Neural progenitor cell (in vitro differentiated cells): ENCODE measurements at regions not wholly inside any gene's neighbourhood (a gene's known extent, or its start where the extent isn't known, plus 50 kb on each side); places are given as distances from the start of the nearest gene placed in this dataset.
A peak's percentile ranks its signal among the peaks of the same experiment; 100 is the strongest.

Experiments used
- DNase-seq: peaks from one replicate; pipeline ENCODE4 v3.0.0-alpha.2; 2016; ENCODE audit warnings: low spot score
- H2AFZ ChIP-seq: fragments of 200-600 bp; sonication (generic); replicated peaks from 2 replicates; pipeline ENCODE4 v1.6.1; 2016; ENCODE audit warnings: antibody characterized with exemption
- H3F3A ChIP-seq: fragments of 200-600 bp; sonication (generic); 2 replicates; pipeline ENCODE4 v1.6.1; 2016; ENCODE audit warnings: antibody characterized with exemption, low read depth
- H3K27ac ChIP-seq: fragments of 200-600 bp; sonication (generic); 2 replicates; pipeline ENCODE4 v1.5.1; 2016; ENCODE audit warnings: mild to moderate bottlenecking
- H3K27me3 ChIP-seq: fragments of 200-600 bp; sonication (generic); 2 replicates; pipeline ENCODE4 v1.6.1; 2016; ENCODE audit warnings: mild to moderate bottlenecking, moderate library complexity
- H3K36me3 ChIP-seq: fragments of 200-600 bp; sonication (generic); 2 replicates; pipeline ENCODE4 v1.5.1; 2016
- H3K4me1 ChIP-seq: fragments of 200-600 bp; sonication (generic); 2 replicates; pipeline ENCODE4 v1.6.1; 2016; ENCODE audit warnings: mixed run types
- H3K4me2 ChIP-seq: fragments of 200-600 bp; sonication (generic); 2 replicates; pipeline ENCODE4 v1.6.1; 2016
- H3K4me3 ChIP-seq: fragments of 200-600 bp; sonication (generic); 2 replicates; pipeline ENCODE4 v1.5.1; 2016
- H3K79me2 ChIP-seq: fragments of 200-600 bp; sonication (generic); 2 replicates; pipeline ENCODE4 v1.6.1; 2016; ENCODE audit warnings: low read depth
- H3K9ac ChIP-seq: fragments of 200-600 bp; sonication (generic); 2 replicates; pipeline ENCODE4 v1.6.1; 2016
- H3K9me3 ChIP-seq: fragments of 200-600 bp; sonication (generic); 2 replicates; pipeline ENCODE4 v1.5.1; 2016; ENCODE audit warnings: low read depth
- H4K20me1 ChIP-seq: fragments of 200-600 bp; sonication (generic); 2 replicates; pipeline ENCODE4 v1.6.1; 2016; ENCODE audit warnings: low read depth
- H3K27ac Mint-ChIP-seq: 3 replicates; pipeline ENCODE4 v1.8.0; 2021; ENCODE audit warnings: mixed read lengths
- H3K27me3 Mint-ChIP-seq: 2 replicates; pipeline ENCODE4 v1.8.0; 2022; ENCODE audit warnings: low read depth, mild to moderate bottlenecking, inconsistent platforms, moderate library complexity, mixed read lengths; ENCODE audit not compliant: insufficient read depth
- H3K36me3 Mint-ChIP-seq: 3 replicates; pipeline ENCODE4 v1.8.0; 2021; ENCODE audit warnings: mixed read lengths
- H3K4me1 Mint-ChIP-seq: 3 replicates; pipeline ENCODE4 v1.8.0; 2021; ENCODE audit warnings: mixed read lengths
- H3K4me3 Mint-ChIP-seq: 3 replicates; pipeline ENCODE4 v1.8.0; 2021; ENCODE audit warnings: mild to moderate bottlenecking, moderate library complexity, mixed read lengths
- H3K9me3 Mint-ChIP-seq: 3 replicates; pipeline ENCODE4 v1.8.0; 2020; ENCODE audit warnings: mixed read lengths
- EZH2 ChIP-seq: fragments of 200-600 bp; sonication (generic); IDR thresholded peaks from 2 replicates; pipeline ENCODE4 v1.6.1; 2017; ENCODE audit warnings: antibody characterized with exemption, mild to moderate bottlenecking, moderate library complexity
- EZH2phosphoT487 ChIP-seq: fragments of 200-600 bp; sonication (generic); IDR thresholded peaks from 2 replicates; pipeline ENCODE4 v1.6.1; 2017; ENCODE audit warnings: antibody characterized with exemption
- TF ChIP-seq, protein P1 (sequence below): fragments of 200-600 bp; sonication (generic); IDR thresholded peaks from 2 replicates; pipeline ENCODE4 v1.5.1; 2017; ENCODE audit warnings: antibody characterized with exemption, mild to moderate bottlenecking

DNA sequence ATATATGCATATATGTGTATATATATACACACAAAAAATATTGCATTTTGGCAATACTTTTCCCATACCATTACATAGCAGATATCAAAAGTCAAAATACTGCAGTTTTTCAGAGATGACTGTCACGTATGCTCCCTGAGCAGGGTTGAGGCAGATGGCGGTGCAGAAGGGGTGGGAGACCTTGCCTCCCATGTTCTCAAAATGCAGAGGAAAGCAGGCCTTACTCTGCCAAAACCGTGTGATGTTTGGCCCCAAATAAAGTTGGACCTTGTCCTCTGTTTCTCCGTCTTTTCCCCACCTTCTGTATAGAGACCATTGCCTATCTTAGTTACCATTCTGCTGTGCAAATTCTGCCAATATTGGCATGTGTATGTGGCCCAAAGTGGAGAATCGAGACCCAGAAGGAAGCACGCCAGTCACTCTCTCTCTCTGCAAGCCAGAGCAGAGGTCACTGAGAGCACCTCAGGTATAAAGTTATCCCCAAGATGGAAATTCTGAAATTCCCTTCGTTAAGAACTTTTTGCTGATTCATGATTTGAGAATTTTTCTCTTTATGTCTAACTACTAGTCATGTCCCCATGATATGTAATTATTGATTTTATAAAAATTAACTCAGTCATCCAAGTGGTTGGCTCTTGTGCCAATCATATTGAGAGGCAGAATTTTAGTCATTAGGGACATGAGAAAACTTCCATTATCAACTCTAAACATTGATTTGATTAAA, 898.8 kb downstream of the EPHA4 start:
- Histone ChIP-seq H3K27ac (no peak overlapping the region), H3K79me2 (no peaks in the 10 kb centered on the region), H3K36me3 (no peaks in the 10 kb centered on the region), H3K4me3 (no peak overlapping the region), H3K4me1 (peaks cover 8% of the 10 kb centered on the region), H4K20me1 (no peaks in the 10 kb centered on the region), H3K9ac (no peak overlapping the region), H3K4me2 (no peak overlapping the region), H3K9me3 (peaks cover 4% of the 10 kb centered on the region), H3K27me3 (no peaks in the 10 kb centered on the region), H3F3A (peaks cover 22% of the 10 kb centered on the region), H2AFZ (no peak overlapping the region)
- TF ChIP-seq, protein P1, sequence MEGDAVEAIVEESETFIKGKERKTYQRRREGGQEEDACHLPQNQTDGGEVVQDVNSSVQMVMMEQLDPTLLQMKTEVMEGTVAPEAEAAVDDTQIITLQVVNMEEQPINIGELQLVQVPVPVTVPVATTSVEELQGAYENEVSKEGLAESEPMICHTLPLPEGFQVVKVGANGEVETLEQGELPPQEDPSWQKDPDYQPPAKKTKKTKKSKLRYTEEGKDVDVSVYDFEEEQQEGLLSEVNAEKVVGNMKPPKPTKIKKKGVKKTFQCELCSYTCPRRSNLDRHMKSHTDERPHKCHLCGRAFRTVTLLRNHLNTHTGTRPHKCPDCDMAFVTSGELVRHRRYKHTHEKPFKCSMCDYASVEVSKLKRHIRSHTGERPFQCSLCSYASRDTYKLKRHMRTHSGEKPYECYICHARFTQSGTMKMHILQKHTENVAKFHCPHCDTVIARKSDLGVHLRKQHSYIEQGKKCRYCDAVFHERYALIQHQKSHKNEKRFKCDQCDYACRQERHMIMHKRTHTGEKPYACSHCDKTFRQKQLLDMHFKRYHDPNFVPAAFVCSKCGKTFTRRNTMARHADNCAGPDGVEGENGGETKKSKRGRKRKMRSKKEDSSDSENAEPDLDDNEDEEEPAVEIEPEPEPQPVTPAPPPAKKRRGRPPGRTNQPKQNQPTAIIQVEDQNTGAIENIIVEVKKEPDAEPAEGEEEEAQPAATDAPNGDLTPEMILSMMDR, result no peak
- no peak for TF ChIP-seq EZH2
- TF ChIP-seq EZH2phosphoT487, result no peak
- H3K27ac Mint-ChIP-seq, result no peak overlapping the region
- H3K4me1 Mint-ChIP-seq, result peaks cover 6% of the 10 kb centered on the region
- no peaks in the 10 kb centered on the region for H3K27me3 Mint-ChIP-seq
- H3K36me3 Mint-ChIP-seq, result no peaks in the 10 kb centered on the region
- peaks cover 8% of the 10 kb centered on the region for H3K9me3 Mint-ChIP-seq
- no peak for DNase-seq
- no peak overlapping the region for H3K4me3 Mint-ChIP-seq

- peaks cover 4% of the 10 kb centered on the region for H3K9me3 ChIP-seq
- Mint-ChIP-seq H3K9me3 (peaks cover 8% of the 10 kb centered on the region), H3K27ac (no peak overlapping the region), H3K27me3 (no peaks in the 10 kb centered on the region), H3K4me3 (no peak overlapping the region), H3K4me1 (peaks cover 6% of the 10 kb centered on the region), H3K36me3 (no peaks in the 10 kb centered on the region)
- H3K9ac ChIP-seq, result no peak overlapping the region
- TF ChIP-seq EZH2phosphoT487, result no peak
- TF ChIP-seq, protein P1, result peak; percentile 31
- no peaks in the 10 kb centered on the region for H3K36me3 ChIP-seq
- no peak overlapping the region for H2AFZ ChIP-seq
- DNase-seq, result no peak
- H3K4me2 ChIP-seq, result no peak overlapping the region
- H3K27ac ChIP-seq, result no peak overlapping the region
- H3K27me3 ChIP-seq, result no peaks in the 10 kb centered on the region
- no peak overlapping the region for H3K4me3 ChIP-seq
- H4K20me1 ChIP-seq, result no peaks in the 10 kb centered on the region
- no peaks in the 10 kb centered on the region for H3K79me2 ChIP-seq
- peaks cover 8% of the 10 kb centered on the region for H3K4me1 ChIP-seq
- peaks cover 22% of the 10 kb centered on the region for H3F3A ChIP-seq
These were observed 898.1 kb downstream of the EPHA4 start for GRCh38 chr2:220674033-220674432.

GRCh38 chr2:220676695-220677094, 895.4 kb downstream of the EPHA4 start:
- H3K4me2 ChIP-seq, result no peak overlapping the region
- H3K27me3 ChIP-seq, result no peaks in the 10 kb centered on the region
- Mint-ChIP-seq H3K27me3 (no peaks in the 10 kb centered on the region), H3K36me3 (no peaks in the 10 kb centered on the region), H3K4me1 (no peaks in the 10 kb centered on the region), H3K4me3 (no peak overlapping the region), H3K27ac (no peak overlapping the region), H3K9me3 (no peaks in the 10 kb centered on the region)
- no peaks in the 10 kb centered on the region for H3F3A ChIP-seq
- TF ChIP-seq, protein P1, result no peak
- TF ChIP-seq EZH2, result no peak
- H3K9ac ChIP-seq, result no peak overlapping the region
- H3K4me3 ChIP-seq, result no peak overlapping the region
- H3K4me1 ChIP-seq, result no peaks in the 10 kb centered on the region
- no peaks in the 10 kb centered on the region for H3K36me3 ChIP-seq
- H3K79me2 ChIP-seq, result no peaks in the 10 kb centered on the region
- no peak overlapping the region for H2AFZ ChIP-seq
- H3K9me3 ChIP-seq, result no peaks in the 10 kb centered on the region
- H3K27ac ChIP-seq, result no peak overlapping the region
- DNase-seq, result no peak
- H4K20me1 ChIP-seq, result no peaks in the 10 kb centered on the region
